K562 (cell line): ENCODE measurements at regions not wholly inside any gene's neighbourhood (a gene's known extent, or its start where the extent isn't known, plus 50 kb on each side); places are given as distances from the start of the nearest gene placed in this dataset.

Experiments used
- ATAC-seq: fragments of 200-7000 bp; cut with Tn5 transposase; 3 replicates; pipeline ENCODE4 v1.9.1; 2020; ENCODE audit warnings: moderate library complexity
- BruUV-seq: library from RNA; stranded (reverse); fragments of 400-500 nt; replicated peaks from 2 replicates; lab custom pipeline; 2021; lab: Mats Ljungman, UMichigan
- CTCF ChIA-PET: fragments of 300-600 bp; formaldehyde crosslinking; extraction: SDS; loops from one replicate; lab custom pipeline; 2021; ENCODE audit warnings: low intra/inter-chr PET ratio; lab: Yijun Ruan, JAX
- POLR2A ChIA-PET: fragments of 300-600, 350-650 bp; sonication (Branson Sonifier 250); formaldehyde crosslinking; extraction: SDS; loops from one replicate; lab custom pipeline; 2021; ENCODE audit warnings: antibody characterized with exemption, inconsistent platforms; lab: Yijun Ruan, JAX
- DNase-seq, 4 experiments: peaks; one replicate each; pipeline versions ENCODE4 v3.0.0 to v3.0.0-alpha.2; 2011 to 2018; ENCODE audit warnings: low spot score in 3 of 4, mixed read lengths in 3 of 4; ENCODE audit errors: extremely low read depth in 1 of 4
- FAIRE-seq: peaks from 2 replicates; lab custom pipeline; 2011; peaks lifted over from hg19 to GRCh38; lab: Jason Lieb, UNC
- H2AFZ ChIP-seq: 2 replicates; pipeline ENCODE4 v1.6.0; 2011; ENCODE audit warnings: low read depth, low read length, control low read depth, inconsistent platforms
- H3K27ac ChIP-seq: fragments of 200-600 bp; 3 replicates; pipeline ENCODE4 v1.8.0; 2011; ENCODE audit warnings: low read depth, mild to moderate bottlenecking, control low read depth, inconsistent platforms, low read length, moderate library complexity, mixed read lengths; ENCODE audit errors: extremely low read depth
- H3K27me3 ChIP-seq, 2 experiments: fragments of 300-600 bp in 1 of 2; 2 replicates in 1 of 2; 3 replicates in 1 of 2; pipeline versions ENCODE4 v1.6.0 to v1.8.0; 2011; ENCODE audit warnings: inconsistent platforms in 2 of 2, low read length in 2 of 2, mild to moderate bottlenecking in 1 of 2, mixed read lengths in 1 of 2, moderate library complexity in 1 of 2; ENCODE audit not compliant: control insufficient read depth in 2 of 2, insufficient read depth in 2 of 2
- H3K36me3 ChIP-seq: fragments of 300-600 bp; 3 replicates; pipeline ENCODE4 v1.8.0; 2011; ENCODE audit warnings: mild to moderate bottlenecking, low read length, inconsistent platforms; ENCODE audit not compliant: control insufficient read depth, insufficient read depth
- H3K4me1 ChIP-seq, 2 experiments: fragments of 200-600 bp in 1 of 2; replicated peaks in 1 of 2; 2 replicates in 1 of 2; 3 replicates in 1 of 2; pipeline versions ENCODE4 v1.5.1 to v1.8.0; 2011; ENCODE audit warnings: inconsistent platforms in 2 of 2, low read length in 2 of 2, mild to moderate bottlenecking in 1 of 2, mixed read lengths in 1 of 2, moderate library complexity in 1 of 2; ENCODE audit not compliant: control insufficient read depth in 2 of 2, insufficient read depth in 2 of 2
- H3K4me2 ChIP-seq: 2 replicates; pipeline ENCODE4 v1.6.1; 2011; ENCODE audit warnings: low read length, control low read depth, inconsistent platforms, mixed read lengths; ENCODE audit not compliant: insufficient read depth
- H3K4me3 ChIP-seq: fragments of 200-600 bp; sonication (generic), shearing (Covaris generic); 2 replicates; pipeline ENCODE4 v1.5.1; 2016; ENCODE audit warnings: control low read depth, inconsistent platforms
- H3K79me2 ChIP-seq: fragments of 200-600 bp; 3 replicates; pipeline ENCODE4 v1.8.0; 2011; ENCODE audit warnings: low read length, inconsistent platforms; ENCODE audit not compliant: control insufficient read depth, insufficient read depth
- H3K9ac ChIP-seq, 2 experiments: 2 replicates each; pipeline versions ENCODE4 v1.6.0 to v1.6.1; 2011; ENCODE audit warnings: low read depth in 2 of 2, low read length in 2 of 2, control low read depth in 1 of 2, inconsistent platforms in 1 of 2, mild to moderate bottlenecking in 1 of 2, mixed read lengths in 1 of 2; ENCODE audit not compliant: insufficient read depth in 1 of 2
- H3K9me1 ChIP-seq: one replicate; pipeline ENCODE4 v1.6.0; 2011; ENCODE audit warnings: inconsistent platforms, mild to moderate bottlenecking, low read length, moderate library complexity; ENCODE audit not compliant: control insufficient read depth, insufficient read depth
- H3K9me3 ChIP-seq: replicated peaks from 2 replicates; pipeline ENCODE4 v1.5.1; 2011; ENCODE audit warnings: low read depth, low read length, inconsistent platforms; ENCODE audit not compliant: control insufficient read depth, insufficient read depth
- H4K20me1 ChIP-seq: replicated peaks from 2 replicates; pipeline ENCODE4 v1.6.1; 2011; ENCODE audit warnings: low read length, inconsistent platforms, mixed read lengths; ENCODE audit not compliant: control insufficient read depth, insufficient read depth
- CEBPG ChIP-seq, 3 experiments: fragments of 200-800 bp in 1 of 3; sonication (Bioruptor generic) in 1 of 3; sonication (generic) in 1 of 3; formaldehyde crosslinking in 1 of 3; IDR thresholded peaks in 2 of 3; conservative IDR thresholded peaks in 1 of 3; 2 replicates each; pipeline versions ENCODE4 v1.6.1 to v1.8.0; 2016 to 2022; ENCODE audit warnings: missing compliant biosample characterization in 2 of 3, missing genetic modification characterization in 2 of 3, mild to moderate bottlenecking in 1 of 3, missing genetic modification reagents in 1 of 3
- WGBS: fragments of 100-300 bp; shearing (Covaris generic); methylation state at CpG from one replicate; pipeline ENCODE4 v1.1.6; 2016; ENCODE audit warnings: low coverage, mixed read lengths; ENCODE audit not compliant: insufficient coverage; ENCODE audit errors: missing lambda C conversion rate; 5-methylcytosine and 5-hydroxymethylcytosine counted together
- in situ Hi-C: fragments of 300-500 bp; cut with MboI; formaldehyde crosslinking; loops from 4 replicates; pipeline ENCODE4 v1.15.0; 2018; ENCODE audit warnings: inconsistent platforms, mixed read lengths
- intact Hi-C: fragments of 100-400 bp; cut with micrococcal nuclease; formaldehyde crosslinking; loops from 2 replicates; pipeline ENCODE4 v1.14.2; 2022
- TF ChIP-seq, protein P1 (sequence below): IDR thresholded peaks from 2 replicates; pipeline ENCODE4 v1.6.1; 2011; ENCODE audit warnings: borderline replicate concordance, low read depth, mild to moderate bottlenecking, moderate library complexity, low read length; ENCODE audit not compliant: insufficient read depth, poor library complexity, severe bottlenecking

DNA sequence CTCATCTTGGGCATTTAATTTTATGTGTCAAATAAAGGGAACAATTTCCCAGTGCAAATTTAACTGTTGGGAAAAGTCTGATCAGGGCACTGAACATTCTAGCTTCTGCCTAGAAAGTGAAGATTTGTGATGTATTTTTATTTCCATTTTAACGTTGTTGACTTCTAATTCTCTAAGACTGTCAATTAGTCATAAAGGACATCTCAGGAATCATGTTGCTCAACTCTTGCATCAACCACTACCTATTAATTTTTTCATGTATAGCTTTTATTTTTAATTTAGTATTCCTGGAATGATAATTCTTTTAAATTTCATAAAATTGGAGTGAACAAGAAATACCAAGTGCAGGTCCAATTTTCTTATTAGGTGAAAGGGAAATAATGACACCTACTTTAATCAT, 87.9 kb upstream of the METAP2 start:
- ATAC-seq (no peak), FAIRE-seq (no peak), DNase-seq (no peak)
- Histone ChIP-seq H4K20me1 (no peaks in the 10 kb centered on the region), H3K4me1 (peaks cover 0 to 7% of the 10 kb centered on the region in 2 experiments; a peak in 2 of 5 replicates), H3K36me3 (no peaks in the 10 kb centered on the region), H3K79me2 (no peaks in the 10 kb centered on the region), H3K4me3 (no peak overlapping the region), H3K27ac (no peak overlapping the region), H3K9me3 (no peaks in the 10 kb centered on the region), H3K4me2 (no peak overlapping the region), H3K9ac (no peak overlapping the region), H3K27me3 (no peaks in the 10 kb centered on the region; a peak in 1 of 5 replicates), H3K9me1 (no peaks in the 10 kb centered on the region), H2AFZ (no peak overlapping the region)
- BruUV-seq = no TSS peak
- ChIA-PET POLR2A (interaction anchor here (1.3 kb wide), 1 partner anchor 18 kb away, joined by 6 read pairs; no protein-coding TSS in a partner anchor), CTCF (no interaction called here)
- in situ Hi-C loops (no loop called here), intact Hi-C loops (no loop called here)
- TF ChIP-seq CEBPG (CRISPR knock-in tag; IDR thresholded peaks at IDR 0.05) (no peak), CEBPG (tag; conservative IDR thresholded peaks at IDR 0.05 in 1 of 2, IDR thresholded peaks at IDR 0.05 in 1 of 2) (peak; percentile 47 to 76; a peak in 2 of 4 replicates)
- TF ChIP-seq, protein P1, sequence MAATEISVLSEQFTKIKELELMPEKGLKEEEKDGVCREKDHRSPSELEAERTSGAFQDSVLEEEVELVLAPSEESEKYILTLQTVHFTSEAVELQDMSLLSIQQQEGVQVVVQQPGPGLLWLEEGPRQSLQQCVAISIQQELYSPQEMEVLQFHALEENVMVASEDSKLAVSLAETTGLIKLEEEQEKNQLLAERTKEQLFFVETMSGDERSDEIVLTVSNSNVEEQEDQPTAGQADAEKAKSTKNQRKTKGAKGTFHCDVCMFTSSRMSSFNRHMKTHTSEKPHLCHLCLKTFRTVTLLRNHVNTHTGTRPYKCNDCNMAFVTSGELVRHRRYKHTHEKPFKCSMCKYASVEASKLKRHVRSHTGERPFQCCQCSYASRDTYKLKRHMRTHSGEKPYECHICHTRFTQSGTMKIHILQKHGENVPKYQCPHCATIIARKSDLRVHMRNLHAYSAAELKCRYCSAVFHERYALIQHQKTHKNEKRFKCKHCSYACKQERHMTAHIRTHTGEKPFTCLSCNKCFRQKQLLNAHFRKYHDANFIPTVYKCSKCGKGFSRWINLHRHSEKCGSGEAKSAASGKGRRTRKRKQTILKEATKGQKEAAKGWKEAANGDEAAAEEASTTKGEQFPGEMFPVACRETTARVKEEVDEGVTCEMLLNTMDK = no peak
- WGBS = 0% methylated on average over 1 of the region's 1 CpG
